Panc1 (cell line): ENCODE measurements at regions not wholly inside any gene's neighbourhood (a gene's known extent, or its start where the extent isn't known, plus 50 kb on each side); places are given as distances from the start of the nearest gene placed in this dataset.

Experiments
- ATAC-seq: fragments of 200-7000 bp; cut with Tn5 transposase; 2 replicates; pipeline ENCODE4 v1.9.1; 2020; ENCODE audit warnings: mild to moderate bottlenecking, moderate library complexity
- BruUV-seq: library from RNA; stranded (reverse); fragments of 400-500 nt; replicated peaks from 2 replicates; lab custom pipeline; 2021; lab: Mats Ljungman, UMichigan
- CTCF ChIA-PET: fragments of 300-600 bp; sonication (Branson Sonifier 250); formaldehyde crosslinking; loops from one replicate; lab custom pipeline; 2022; ENCODE audit warnings: antibody characterized with exemption; lab: Charles Lee
- POLR2A ChIA-PET: fragments of 300-600 bp; sonication (Branson Sonifier 250); formaldehyde crosslinking; loops from one replicate; lab custom pipeline; 2022; ENCODE audit warnings: antibody characterized with exemption; lab: Charles Lee
- DNase-seq: peaks from one replicate; pipeline ENCODE4 v3.0.0-alpha.2; 2010; ENCODE audit warnings: low read depth, low spot score
- H3K27ac ChIP-seq: 2 replicates; pipeline ENCODE4 v1.5.1; 2011; ENCODE audit warnings: mild to moderate bottlenecking, low read length, inconsistent platforms
- H3K27me3 ChIP-seq: fragments of 200-500 bp; sonication (Bioruptor generic); 2 replicates; pipeline ENCODE4 v1.6.0; 2014; ENCODE audit warnings: low read length, inconsistent platforms; ENCODE audit not compliant: control insufficient read depth, insufficient read depth
- H3K36me3 ChIP-seq: fragments of 200-500 bp; sonication (Bioruptor generic); 2 replicates; pipeline ENCODE4 v1.5.1; 2014; ENCODE audit warnings: inconsistent platforms, mild to moderate bottlenecking, low read length, moderate library complexity; ENCODE audit not compliant: control insufficient read depth, insufficient read depth
- H3K4me1 ChIP-seq: 2 replicates; pipeline ENCODE4 v1.5.1; 2011; ENCODE audit warnings: inconsistent platforms, mild to moderate bottlenecking, low read length, moderate library complexity; ENCODE audit not compliant: control insufficient read depth, insufficient read depth
- H3K4me3 ChIP-seq, 2 experiments: 2 replicates each; pipeline ENCODE4 v1.5.1; 2011 to 2012; ENCODE audit warnings: low read depth in 2 of 2, low read length in 2 of 2, mild to moderate bottlenecking in 2 of 2, inconsistent platforms in 1 of 2, moderate library complexity in 1 of 2
- H3K9me3 ChIP-seq: fragments of 200-500 bp; sonication (Bioruptor generic); 2 replicates; pipeline ENCODE4 v1.5.1; 2014; ENCODE audit warnings: low read depth, mild to moderate bottlenecking, inconsistent platforms, low read length, moderate library complexity; ENCODE audit not compliant: control insufficient read depth, insufficient read depth
- POLR2AphosphoS5 ChIP-seq: IDR thresholded peaks from 2 replicates; pipeline ENCODE4 v1.6.1; 2012; ENCODE audit warnings: mild to moderate bottlenecking, low read depth, low read length, moderate library complexity
- SIN3A ChIP-seq: IDR thresholded peaks from 2 replicates; pipeline ENCODE4 v1.6.1; 2012; ENCODE audit warnings: low read depth, mild to moderate bottlenecking, low read length, moderate library complexity, borderline replicate concordance; ENCODE audit not compliant: insufficient read depth
- TCF7L2 ChIP-seq: IDR thresholded peaks from 2 replicates; pipeline ENCODE4 v1.6.1; 2011; ENCODE audit warnings: mild to moderate bottlenecking, low read depth, low read length, inconsistent platforms
- in situ Hi-C: cut with HindIII; loops from 2 replicates; pipeline ENCODE4 v1.10.0; 2016; ENCODE audit warnings: low sequenced_read_pairs, low pct_unique_long_range_greater_than_20kb
- intact Hi-C: fragments of 100-400 bp; cut with micrococcal nuclease; formaldehyde crosslinking; loops from one replicate; pipeline ENCODE4 v1.10.0; 2022; ENCODE audit not compliant: unreplicated experiment
- TF ChIP-seq, protein P1 (sequence below): fragments of 450-650 bp; IDR thresholded peaks from 2 replicates; pipeline ENCODE4 v1.5.1; 2017; ENCODE audit warnings: mild to moderate bottlenecking
- TF ChIP-seq, protein P2 (sequence below), 2 experiments: IDR thresholded peaks; 2 replicates each; pipeline ENCODE4 v1.6.1; 2011 to 2012; ENCODE audit warnings: low read depth in 2 of 2, control low read depth in 1 of 2, low read length in 1 of 2, mild to moderate bottlenecking in 1 of 2, moderate library complexity in 1 of 2; ENCODE audit not compliant: insufficient read depth in 1 of 2

DNA sequence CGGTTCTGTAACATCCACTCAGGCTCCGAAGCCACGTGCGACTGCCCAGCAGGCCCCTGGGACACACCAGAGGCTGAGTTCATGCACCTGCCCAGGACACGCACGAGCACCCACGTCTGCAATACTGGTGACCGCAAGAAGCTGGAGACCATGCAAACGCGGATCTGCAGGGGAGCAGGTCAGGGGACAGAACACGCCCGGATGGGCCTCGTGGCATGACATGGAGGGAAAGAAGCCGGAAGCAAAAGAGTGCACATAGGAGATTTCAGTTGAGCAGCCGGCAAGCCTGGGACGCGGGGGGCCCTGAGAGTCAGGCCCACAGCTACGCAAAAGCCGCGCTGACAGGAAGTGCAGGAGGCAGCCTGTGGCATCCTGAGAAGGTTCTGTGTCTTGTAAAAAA lies 73.7 kb downstream of the FOXL3 start:
- no peak for DNase-seq
- TF ChIP-seq, protein P1, sequence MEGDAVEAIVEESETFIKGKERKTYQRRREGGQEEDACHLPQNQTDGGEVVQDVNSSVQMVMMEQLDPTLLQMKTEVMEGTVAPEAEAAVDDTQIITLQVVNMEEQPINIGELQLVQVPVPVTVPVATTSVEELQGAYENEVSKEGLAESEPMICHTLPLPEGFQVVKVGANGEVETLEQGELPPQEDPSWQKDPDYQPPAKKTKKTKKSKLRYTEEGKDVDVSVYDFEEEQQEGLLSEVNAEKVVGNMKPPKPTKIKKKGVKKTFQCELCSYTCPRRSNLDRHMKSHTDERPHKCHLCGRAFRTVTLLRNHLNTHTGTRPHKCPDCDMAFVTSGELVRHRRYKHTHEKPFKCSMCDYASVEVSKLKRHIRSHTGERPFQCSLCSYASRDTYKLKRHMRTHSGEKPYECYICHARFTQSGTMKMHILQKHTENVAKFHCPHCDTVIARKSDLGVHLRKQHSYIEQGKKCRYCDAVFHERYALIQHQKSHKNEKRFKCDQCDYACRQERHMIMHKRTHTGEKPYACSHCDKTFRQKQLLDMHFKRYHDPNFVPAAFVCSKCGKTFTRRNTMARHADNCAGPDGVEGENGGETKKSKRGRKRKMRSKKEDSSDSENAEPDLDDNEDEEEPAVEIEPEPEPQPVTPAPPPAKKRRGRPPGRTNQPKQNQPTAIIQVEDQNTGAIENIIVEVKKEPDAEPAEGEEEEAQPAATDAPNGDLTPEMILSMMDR = no peak
- TF ChIP-seq, protein P2, sequence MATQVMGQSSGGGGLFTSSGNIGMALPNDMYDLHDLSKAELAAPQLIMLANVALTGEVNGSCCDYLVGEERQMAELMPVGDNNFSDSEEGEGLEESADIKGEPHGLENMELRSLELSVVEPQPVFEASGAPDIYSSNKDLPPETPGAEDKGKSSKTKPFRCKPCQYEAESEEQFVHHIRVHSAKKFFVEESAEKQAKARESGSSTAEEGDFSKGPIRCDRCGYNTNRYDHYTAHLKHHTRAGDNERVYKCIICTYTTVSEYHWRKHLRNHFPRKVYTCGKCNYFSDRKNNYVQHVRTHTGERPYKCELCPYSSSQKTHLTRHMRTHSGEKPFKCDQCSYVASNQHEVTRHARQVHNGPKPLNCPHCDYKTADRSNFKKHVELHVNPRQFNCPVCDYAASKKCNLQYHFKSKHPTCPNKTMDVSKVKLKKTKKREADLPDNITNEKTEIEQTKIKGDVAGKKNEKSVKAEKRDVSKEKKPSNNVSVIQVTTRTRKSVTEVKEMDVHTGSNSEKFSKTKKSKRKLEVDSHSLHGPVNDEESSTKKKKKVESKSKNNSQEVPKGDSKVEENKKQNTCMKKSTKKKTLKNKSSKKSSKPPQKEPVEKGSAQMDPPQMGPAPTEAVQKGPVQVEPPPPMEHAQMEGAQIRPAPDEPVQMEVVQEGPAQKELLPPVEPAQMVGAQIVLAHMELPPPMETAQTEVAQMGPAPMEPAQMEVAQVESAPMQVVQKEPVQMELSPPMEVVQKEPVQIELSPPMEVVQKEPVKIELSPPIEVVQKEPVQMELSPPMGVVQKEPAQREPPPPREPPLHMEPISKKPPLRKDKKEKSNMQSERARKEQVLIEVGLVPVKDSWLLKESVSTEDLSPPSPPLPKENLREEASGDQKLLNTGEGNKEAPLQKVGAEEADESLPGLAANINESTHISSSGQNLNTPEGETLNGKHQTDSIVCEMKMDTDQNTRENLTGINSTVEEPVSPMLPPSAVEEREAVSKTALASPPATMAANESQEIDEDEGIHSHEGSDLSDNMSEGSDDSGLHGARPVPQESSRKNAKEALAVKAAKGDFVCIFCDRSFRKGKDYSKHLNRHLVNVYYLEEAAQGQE (IDR thresholded peaks at IDR 0.05; ENCODE audit: insufficient read depth in 1 of 2, low read depth in 2 of 2, low read length in 1 of 2) = no peak
- TF ChIP-seq SIN3A = no peak
- peaks cover 9% of the 10 kb centered on the region for H3K27me3 ChIP-seq
- no peak overlapping the region for H3K4me3 ChIP-seq
- POLR2A ChIA-PET = no interaction called here
- H3K4me1 ChIP-seq = peaks cover 5% of the 10 kb centered on the region; the same call in 1 of the 2 replicates
- no peaks in the 10 kb centered on the region for H3K36me3 ChIP-seq
- in situ Hi-C loops (no loop called here), intact Hi-C loops (no loop called here)
- no TSS peak for BruUV-seq
- CTCF ChIA-PET = no interaction called here
- no peaks in the 10 kb centered on the region for H3K9me3 ChIP-seq
- H3K27ac ChIP-seq = no peak overlapping the region
- ATAC-seq = no peak

DNA sequence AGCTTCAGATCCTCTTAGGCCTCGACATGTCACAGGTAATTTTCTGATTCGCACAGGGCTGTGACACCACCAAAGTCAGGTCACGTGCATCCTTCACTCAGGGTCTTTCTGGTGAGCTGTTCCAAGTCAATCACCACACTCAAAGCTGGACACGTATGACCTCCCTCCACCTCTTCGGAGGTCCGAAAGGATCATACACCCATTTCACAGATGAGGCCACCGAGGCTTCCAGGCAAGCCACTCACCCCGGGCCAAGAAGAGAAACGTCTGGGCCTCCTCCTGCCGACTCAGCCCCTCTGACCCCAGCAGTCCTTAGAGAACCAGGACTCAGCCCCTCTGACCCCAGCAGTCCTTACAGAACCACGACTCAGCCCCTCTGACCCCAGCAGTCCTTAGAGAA lies 74.6 kb downstream of the FOXL3 start:
- TF ChIP-seq TCF7L2 = no peak
- no peak for TF ChIP-seq POLR2AphosphoS5
- TF ChIP-seq SIN3A = no peak
- TF ChIP-seq, protein P2 (IDR thresholded peaks at IDR 0.05; ENCODE audit: insufficient read depth in 1 of 2, low read depth in 2 of 2, low read length in 1 of 2) = no peak
- TF ChIP-seq, protein P1 = no peak
- H3K36me3 ChIP-seq = no peaks in the 10 kb centered on the region
- no peak overlapping the region for H3K4me3 ChIP-seq
- intact Hi-C loops = no loop called here
- no TSS peak for BruUV-seq
- H3K4me1 ChIP-seq = peaks cover 5% of the 10 kb centered on the region; the same call in 1 of the 2 replicates
- ChIA-PET CTCF (no interaction called here), POLR2A (interaction anchor here (0.7 kb wide), 1 partner anchor 449 kb away, joined by 3 read pairs; no protein-coding TSS in a partner anchor)
- H3K27ac ChIP-seq = no peak overlapping the region
- in situ Hi-C loops = no loop called here
- ATAC-seq (no peak), DNase-seq (no peak)
- no peaks in the 10 kb centered on the region for H3K9me3 ChIP-seq
- H3K27me3 ChIP-seq = peaks cover 9% of the 10 kb centered on the region
